GM23338 (cell line): ENCODE measurements at regions not wholly inside any gene's neighbourhood (a gene's known extent, or its start where the extent isn't known, plus 50 kb on each side); places are given as distances from the start of the nearest gene placed in this dataset.

Experiments used
- CREB1 ChIP-seq: fragments of 250-450 bp; sonication (Bioruptor Pico); IDR thresholded peaks from 2 replicates; pipeline ENCODE4 v1.5.0; 2020; ENCODE audit warnings: low read depth, mild to moderate bottlenecking, moderate library complexity
- CTCF ChIP-seq, 2 experiments: fragments of 200-600 bp in 1 of 2; sonication (generic) in 1 of 2; conservative IDR thresholded peaks; 2 replicates each; pipeline versions ENCODE4 v1.5.1 to v1.6.1; 2016 to 2017; ENCODE audit warnings: antibody characterized with exemption in 2 of 2, low read depth in 2 of 2, mild to moderate bottlenecking in 2 of 2, moderate library complexity in 1 of 2
- EZH2 ChIP-seq: fragments of 200-600 bp; sonication (generic); IDR thresholded peaks from one replicate; pipeline ENCODE4 v1.8.0; 2017; ENCODE audit warnings: antibody characterized with exemption, mild to moderate bottlenecking, low read depth; ENCODE audit not compliant: unreplicated experiment
- POLR2AphosphoS5 ChIP-seq: IDR thresholded peaks from 2 replicates; pipeline ENCODE4 v1.6.1; 2016; ENCODE audit warnings: antibody characterized with exemption, low read depth
- TF ChIP-seq, protein P1 (sequence below): IDR thresholded peaks from one replicate; pipeline ENCODE4 v1.6.1; 2018; ENCODE audit warnings: antibody characterized with exemption; ENCODE audit not compliant: unreplicated experiment

- TF ChIP-seq CTCF (conservative IDR thresholded peaks at IDR 0.05; ENCODE audit: low read depth in 2 of 2): no peak
- no peak for TF ChIP-seq EZH2
- TF ChIP-seq, protein P1, sequence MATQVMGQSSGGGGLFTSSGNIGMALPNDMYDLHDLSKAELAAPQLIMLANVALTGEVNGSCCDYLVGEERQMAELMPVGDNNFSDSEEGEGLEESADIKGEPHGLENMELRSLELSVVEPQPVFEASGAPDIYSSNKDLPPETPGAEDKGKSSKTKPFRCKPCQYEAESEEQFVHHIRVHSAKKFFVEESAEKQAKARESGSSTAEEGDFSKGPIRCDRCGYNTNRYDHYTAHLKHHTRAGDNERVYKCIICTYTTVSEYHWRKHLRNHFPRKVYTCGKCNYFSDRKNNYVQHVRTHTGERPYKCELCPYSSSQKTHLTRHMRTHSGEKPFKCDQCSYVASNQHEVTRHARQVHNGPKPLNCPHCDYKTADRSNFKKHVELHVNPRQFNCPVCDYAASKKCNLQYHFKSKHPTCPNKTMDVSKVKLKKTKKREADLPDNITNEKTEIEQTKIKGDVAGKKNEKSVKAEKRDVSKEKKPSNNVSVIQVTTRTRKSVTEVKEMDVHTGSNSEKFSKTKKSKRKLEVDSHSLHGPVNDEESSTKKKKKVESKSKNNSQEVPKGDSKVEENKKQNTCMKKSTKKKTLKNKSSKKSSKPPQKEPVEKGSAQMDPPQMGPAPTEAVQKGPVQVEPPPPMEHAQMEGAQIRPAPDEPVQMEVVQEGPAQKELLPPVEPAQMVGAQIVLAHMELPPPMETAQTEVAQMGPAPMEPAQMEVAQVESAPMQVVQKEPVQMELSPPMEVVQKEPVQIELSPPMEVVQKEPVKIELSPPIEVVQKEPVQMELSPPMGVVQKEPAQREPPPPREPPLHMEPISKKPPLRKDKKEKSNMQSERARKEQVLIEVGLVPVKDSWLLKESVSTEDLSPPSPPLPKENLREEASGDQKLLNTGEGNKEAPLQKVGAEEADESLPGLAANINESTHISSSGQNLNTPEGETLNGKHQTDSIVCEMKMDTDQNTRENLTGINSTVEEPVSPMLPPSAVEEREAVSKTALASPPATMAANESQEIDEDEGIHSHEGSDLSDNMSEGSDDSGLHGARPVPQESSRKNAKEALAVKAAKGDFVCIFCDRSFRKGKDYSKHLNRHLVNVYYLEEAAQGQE: no peak
- TF ChIP-seq CREB1 (CRISPR knock-in tag): no peak
- TF ChIP-seq POLR2AphosphoS5: no peak
Measured at GRCh38 chr1:191043066-191043465, 565.4 kb upstream of the BRINP3 start.
